Esophagus (tissue), 2 donors: ENCODE measurements at regions not wholly inside any gene's neighbourhood (a gene's known extent, or its start where the extent isn't known, plus 50 kb on each side); places are given as distances from the start of the nearest gene placed in this dataset.

Experiments
- H3K27ac ChIP-seq, 2 donors: one replicate each; pipeline ENCODE4 v1.5.1; 2013; ENCODE audit warnings: low read depth in 2 of 2, mild to moderate bottlenecking in 2 of 2, inconsistent platforms in 1 of 2, low read length in 1 of 2, moderate library complexity in 1 of 2
- H3K27me3 ChIP-seq, 2 donors: one replicate each; pipeline ENCODE4 v1.6.1; 2013; ENCODE audit warnings: low read length in 2 of 2, control low read depth in 1 of 2, mild to moderate bottlenecking in 1 of 2; ENCODE audit not compliant: insufficient read depth in 2 of 2, control insufficient read depth in 1 of 2
- H3K36me3 ChIP-seq, 2 donors: one replicate each; pipeline ENCODE4 v1.6.1; 2013; ENCODE audit warnings: low read length in 1 of 2; ENCODE audit not compliant: control insufficient read depth in 2 of 2, insufficient read depth in 2 of 2
- H3K4me1 ChIP-seq, 2 donors: one replicate each; pipeline ENCODE4 v1.6.1; 2013; ENCODE audit warnings: low read length in 1 of 2; ENCODE audit not compliant: control insufficient read depth in 2 of 2, insufficient read depth in 2 of 2
- H3K4me3 ChIP-seq, 2 donors: one replicate each; pipeline ENCODE4 v1.5.1; 2013; ENCODE audit warnings: low read length in 2 of 2, mild to moderate bottlenecking in 2 of 2, low read depth in 1 of 2, moderate library complexity in 1 of 2
- H3K9me3 ChIP-seq, 2 donors: one replicate each; pipeline ENCODE4 v1.6.1; 2013; ENCODE audit warnings: mild to moderate bottlenecking in 2 of 2, low read depth in 1 of 2, low read length in 1 of 2, moderate library complexity in 1 of 2; ENCODE audit not compliant: control insufficient read depth in 2 of 2, insufficient read depth in 1 of 2
- WGBS, 2 donors: extraction: QIAGEN DNeasy Blood & Tissue Kit; methylation state at CpG; one replicate each; pipeline ENCODE4 v1.1.7; 2013; 5-methylcytosine and 5-hydroxymethylcytosine counted together
- donor health status: healthy with polysubstance abuse.
- donor health status: Bipolar disorder and iron deficiency.

DNA sequence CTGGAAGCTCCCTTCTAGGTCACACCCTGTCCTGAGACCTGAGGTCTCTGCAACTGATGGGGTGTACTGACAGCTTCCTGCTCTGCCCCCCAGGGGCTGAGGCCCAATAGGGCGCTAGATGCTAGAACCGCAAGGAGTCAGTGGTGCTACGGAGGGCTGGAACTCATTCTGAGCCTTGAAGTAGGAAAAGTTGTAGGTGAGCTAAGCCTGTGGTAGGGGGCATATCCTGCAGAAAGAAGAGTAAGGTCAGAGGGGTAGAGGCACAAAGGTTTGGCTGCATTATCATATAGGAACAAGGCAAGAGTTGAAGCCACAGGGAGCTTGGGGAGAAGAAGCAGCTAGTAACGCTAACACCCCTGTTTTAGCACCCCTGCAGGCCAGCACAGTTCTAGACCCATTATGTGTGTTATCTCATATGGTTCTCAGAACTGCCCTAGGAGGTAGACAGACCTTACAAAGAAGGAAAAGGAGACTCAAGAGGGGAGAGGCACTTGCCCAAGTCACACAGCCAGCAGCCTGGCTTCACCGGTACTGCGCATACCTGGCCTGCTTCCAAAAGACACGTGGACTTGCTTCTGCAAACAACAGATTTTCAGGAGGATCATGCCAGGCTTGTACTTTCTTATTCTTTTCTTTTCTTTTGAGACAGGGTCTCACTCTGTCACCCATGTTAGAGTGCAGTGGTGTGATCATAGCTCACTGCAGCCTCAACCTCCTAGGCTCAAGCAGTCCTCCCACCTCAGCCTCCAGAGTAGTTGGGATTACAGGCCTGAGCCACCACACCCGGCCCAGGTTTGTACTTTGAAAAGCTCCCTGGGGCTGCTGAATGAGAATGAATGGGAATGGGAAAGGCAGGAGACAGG is 156.1 kb downstream of the MRPL14 start:
- no peaks in the 10 kb centered on the region for H3K27me3 ChIP-seq
- no peak overlapping the region for H3K4me3 ChIP-seq
- H3K27ac ChIP-seq = no peak overlapping the region
- no peaks in the 10 kb centered on the region for H3K36me3 ChIP-seq
- no peaks in the 10 kb centered on the region for H3K9me3 ChIP-seq
- H3K4me1 ChIP-seq = peaks cover 8 to 17% of the 10 kb centered on the region in 2 donors
- WGBS, 2 donors = 62 to 64% methylated on average over 8 of the region's 8 CpGs

DNA sequence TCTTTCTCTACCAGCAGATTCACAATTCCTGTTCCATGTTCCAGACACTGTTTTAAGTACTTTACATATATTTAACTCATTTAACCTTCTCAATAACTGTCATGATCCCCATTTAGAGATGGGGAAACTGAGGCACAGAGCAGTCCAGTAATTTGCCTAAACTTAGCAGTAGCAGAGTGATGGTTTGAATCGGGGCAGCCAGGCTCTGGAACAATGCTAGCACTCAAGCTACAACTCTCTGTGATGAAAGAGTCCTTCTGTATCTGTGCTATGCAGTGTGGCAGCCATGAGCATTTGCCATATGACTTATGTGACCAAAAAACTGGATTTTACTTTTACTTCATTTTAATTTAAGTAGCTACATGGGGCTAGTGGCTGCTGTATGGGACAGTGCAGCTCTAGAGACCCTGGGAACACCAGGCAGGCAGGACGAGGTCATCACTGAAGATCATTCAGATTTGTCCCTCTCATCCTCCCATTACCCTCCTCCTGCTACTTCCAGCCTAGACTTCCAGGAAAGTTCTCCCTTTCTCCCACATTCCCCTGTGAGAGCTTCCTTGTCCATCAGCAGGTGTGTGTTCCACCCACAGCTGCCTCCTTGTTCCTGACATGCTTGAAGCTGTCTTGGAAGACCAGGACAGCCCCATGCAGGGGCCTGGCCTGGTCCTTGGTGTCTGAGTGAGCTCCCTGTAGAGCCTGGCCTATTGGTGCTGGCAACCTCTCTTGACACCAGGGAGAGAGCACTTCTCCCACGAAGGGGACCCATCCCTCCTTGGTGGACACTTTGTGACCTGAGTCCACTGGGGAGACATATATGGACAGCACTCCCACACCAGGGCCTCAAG is 157.0 kb downstream of the MRPL14 start:
- Histone ChIP-seq H3K4me3 (no peak overlapping the region), H3K36me3 (no peaks in the 10 kb centered on the region), H3K4me1 (peaks cover 8 to 17% of the 10 kb centered on the region in 2 donors), H3K9me3 (no peaks in the 10 kb centered on the region), H3K27ac (no peak overlapping the region), H3K27me3 (no peaks in the 10 kb centered on the region)
- 78 to 79% methylated on average over 3 of the region's 3 CpGs for WGBS, 2 donors

DNA sequence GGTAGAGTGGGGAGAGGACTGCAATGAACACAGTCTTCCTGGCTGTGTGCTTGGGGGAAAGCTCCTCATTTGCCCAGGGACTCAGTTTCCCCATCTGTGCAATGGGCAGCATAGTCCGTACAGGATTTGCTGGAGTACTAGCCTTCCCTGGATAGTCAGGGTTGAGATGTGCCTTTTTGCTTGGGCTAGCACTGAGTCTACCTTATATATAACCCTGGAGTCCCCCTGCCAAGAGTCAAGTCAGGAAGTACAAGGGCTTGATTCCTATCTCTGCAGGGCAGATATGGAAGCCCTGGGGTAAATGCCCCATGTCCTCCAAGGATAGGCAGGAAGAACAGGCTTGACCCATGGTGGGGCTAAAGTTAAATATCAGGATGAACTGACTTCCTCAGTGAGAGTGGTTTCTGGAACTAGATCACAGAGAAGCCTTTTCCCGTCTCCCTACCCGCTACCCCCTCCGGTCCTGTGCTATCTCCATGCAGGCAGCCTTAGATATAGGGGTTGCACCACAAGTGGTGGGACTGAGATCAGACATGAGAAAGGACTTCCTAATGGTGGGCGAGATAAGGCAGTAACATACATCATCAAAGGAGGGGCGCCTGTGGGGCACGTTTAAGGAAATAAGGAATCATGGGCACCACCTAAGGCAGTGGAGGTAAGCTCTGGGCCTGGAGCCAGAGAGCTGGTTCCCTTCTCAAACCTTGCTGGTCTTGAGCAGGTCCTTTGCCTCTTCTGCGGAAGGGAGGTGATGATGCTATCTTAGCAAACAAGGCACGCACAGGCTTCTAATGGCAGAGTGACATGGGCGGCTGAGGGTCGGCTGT is 157.9 kb downstream of the MRPL14 start:
- Histone ChIP-seq H3K4me1 (peaks cover 8 to 17% of the 10 kb centered on the region in 2 donors), H3K4me3 (no peak overlapping the region), H3K27me3 (no peaks in the 10 kb centered on the region), H3K36me3 (no peaks in the 10 kb centered on the region), H3K27ac (no peak overlapping the region), H3K9me3 (no peaks in the 10 kb centered on the region)
- WGBS, 2 donors = 81 to 83% methylated on average over 11 of the region's 11 CpGs

DNA sequence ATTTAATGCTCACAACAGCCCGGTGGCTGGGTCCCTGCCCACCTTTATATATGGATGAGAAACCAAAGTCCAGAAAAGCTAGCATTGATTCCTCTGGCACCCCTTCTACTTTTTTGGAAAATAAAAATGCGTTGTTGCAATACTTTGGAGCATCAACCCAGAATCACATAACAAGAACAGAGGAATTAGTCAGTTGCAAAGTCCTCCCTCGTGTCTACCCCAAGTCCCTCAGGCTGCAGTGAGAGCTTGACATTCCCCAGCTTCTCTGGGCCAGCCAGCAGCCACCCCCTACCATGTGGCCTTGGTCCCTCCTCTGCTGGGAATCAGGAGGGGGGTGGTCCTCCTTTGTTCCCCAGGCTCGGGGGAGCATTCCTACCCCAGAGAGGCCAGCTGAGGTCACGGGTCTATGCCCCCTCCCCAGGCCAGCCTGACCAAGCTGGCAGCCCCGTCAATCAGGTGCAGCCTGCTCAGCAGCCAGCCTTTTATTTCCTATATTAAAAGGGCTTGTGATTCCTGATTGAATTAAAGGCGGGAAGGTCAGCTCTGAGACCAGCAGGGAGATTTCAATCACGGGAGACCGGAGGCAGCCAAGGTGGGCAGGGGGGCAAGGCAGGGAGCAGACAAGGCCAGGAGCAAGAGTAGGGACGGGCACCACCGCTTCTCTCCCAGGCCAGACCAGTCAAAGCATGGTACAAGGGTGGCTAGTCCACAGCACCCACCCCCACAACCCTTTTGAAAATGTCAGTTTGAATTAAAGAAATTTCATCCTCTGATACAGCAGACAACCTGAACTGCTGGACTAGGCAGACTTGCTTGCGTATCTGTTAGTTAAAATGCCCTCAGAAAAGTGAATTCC is 158.9 kb downstream of the MRPL14 start:
- H3K9me3 ChIP-seq = no peaks in the 10 kb centered on the region
- 87 to 89% methylated on average over 12 of the region's 12 CpGs for WGBS, 2 donors
- H3K27me3 ChIP-seq = no peaks in the 10 kb centered on the region
- H3K27ac ChIP-seq = no peak overlapping the region
- H3K36me3 ChIP-seq = no peaks in the 10 kb centered on the region
- H3K4me3 ChIP-seq = no peak overlapping the region
- peaks cover 8 to 16% of the 10 kb centered on the region in 2 donors for H3K4me1 ChIP-seq

DNA sequence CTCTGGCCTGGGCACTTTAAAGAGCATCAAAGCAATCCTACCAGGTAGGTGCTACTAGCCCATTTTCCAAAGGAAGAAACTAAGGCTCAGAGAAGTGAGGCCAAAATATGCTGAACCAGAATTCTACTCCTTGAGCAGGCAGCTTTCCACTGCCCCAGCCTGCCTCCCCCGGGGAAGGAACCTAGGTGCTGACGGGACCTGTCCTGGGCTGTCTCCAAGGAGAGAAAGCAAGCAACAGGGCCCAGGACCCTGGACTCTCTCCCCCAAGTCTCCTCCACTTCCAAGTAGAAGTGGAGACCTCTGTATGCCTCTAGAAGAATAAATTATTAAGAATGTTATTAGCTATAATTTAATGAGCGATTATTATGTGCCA is 159.5 kb downstream of the MRPL14 start:
- peaks cover 8 to 15% of the 10 kb centered on the region in 2 donors for H3K4me1 ChIP-seq
- no peaks in the 10 kb centered on the region for H3K27me3 ChIP-seq
- WGBS, 2 donors = 81 to 95% methylated on average over 3 of the region's 3 CpGs
- no peak overlapping the region for H3K4me3 ChIP-seq
- H3K27ac ChIP-seq = no peak overlapping the region
- H3K36me3 ChIP-seq = no peaks in the 10 kb centered on the region
- H3K9me3 ChIP-seq = no peaks in the 10 kb centered on the region

DNA sequence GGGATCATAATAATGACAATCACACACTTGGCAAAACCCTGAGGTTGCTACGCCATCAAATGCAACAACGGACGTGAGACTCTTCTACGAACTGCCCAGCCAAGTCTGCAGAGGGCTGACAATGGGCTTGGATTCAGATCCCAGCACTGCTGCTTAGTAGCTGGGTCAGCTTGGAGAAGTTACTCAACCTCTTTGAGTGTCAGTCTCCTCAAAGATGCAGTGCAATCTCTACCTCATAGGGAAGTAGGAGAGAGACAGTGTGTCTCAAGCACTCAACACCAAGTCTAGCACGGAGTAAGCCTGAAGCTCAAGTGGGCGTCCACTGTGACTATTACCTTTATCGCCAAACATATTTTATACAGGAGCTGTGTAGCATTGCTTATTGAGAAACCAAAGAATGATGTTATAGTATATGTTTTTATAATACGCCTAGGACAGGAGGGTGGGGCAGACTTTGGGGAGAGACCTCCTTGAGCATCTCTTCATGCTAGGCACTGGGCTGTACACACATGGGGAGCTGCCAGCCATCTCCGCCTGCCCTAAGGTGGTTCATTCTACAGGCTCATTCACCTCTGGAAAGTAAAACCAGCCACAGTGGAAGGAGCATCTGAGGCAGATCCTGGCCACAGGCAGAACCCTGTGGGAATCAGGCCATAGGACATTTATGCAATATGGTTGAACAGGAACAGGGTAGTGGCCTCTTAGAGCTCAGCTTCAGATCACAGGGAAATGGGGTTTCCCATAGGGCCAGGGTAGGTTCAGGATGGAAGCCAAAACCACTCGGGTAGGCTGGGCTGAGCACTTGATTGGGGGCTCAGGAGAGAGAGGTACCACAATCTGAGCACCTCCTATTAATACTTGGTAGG is 160.2 kb downstream of the MRPL14 start:
- 75 to 85% methylated on average over 10 of the region's 10 CpGs for WGBS, 2 donors
- Histone ChIP-seq H3K4me1 (peaks cover 3 to 13% of the 10 kb centered on the region in 2 donors), H3K9me3 (no peaks in the 10 kb centered on the region), H3K27me3 (no peaks in the 10 kb centered on the region), H3K27ac (no peak overlapping the region), H3K36me3 (no peaks in the 10 kb centered on the region), H3K4me3 (no peak overlapping the region)

DNA sequence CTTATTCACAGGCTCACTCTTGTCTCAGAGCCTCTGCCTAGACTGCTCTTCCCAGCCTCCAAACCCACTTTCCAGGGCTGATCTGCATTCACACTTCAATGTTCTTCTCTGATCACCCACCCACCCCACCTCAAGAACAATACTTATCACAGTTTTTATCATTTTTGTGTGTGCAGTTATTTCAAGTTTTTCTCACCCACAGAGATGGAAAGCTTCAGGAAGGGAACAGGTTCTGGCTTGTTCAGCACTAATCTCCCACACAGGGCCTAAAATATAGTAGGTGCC is 160.9 kb downstream of the MRPL14 start:
- Histone ChIP-seq H3K4me3 (no peak overlapping the region), H3K4me1 (peaks cover 0 to 6% of the 10 kb centered on the region in 2 donors), H3K36me3 (no peaks in the 10 kb centered on the region), H3K27ac (no peak overlapping the region), H3K9me3 (no peaks in the 10 kb centered on the region), H3K27me3 (no peaks in the 10 kb centered on the region)

DNA sequence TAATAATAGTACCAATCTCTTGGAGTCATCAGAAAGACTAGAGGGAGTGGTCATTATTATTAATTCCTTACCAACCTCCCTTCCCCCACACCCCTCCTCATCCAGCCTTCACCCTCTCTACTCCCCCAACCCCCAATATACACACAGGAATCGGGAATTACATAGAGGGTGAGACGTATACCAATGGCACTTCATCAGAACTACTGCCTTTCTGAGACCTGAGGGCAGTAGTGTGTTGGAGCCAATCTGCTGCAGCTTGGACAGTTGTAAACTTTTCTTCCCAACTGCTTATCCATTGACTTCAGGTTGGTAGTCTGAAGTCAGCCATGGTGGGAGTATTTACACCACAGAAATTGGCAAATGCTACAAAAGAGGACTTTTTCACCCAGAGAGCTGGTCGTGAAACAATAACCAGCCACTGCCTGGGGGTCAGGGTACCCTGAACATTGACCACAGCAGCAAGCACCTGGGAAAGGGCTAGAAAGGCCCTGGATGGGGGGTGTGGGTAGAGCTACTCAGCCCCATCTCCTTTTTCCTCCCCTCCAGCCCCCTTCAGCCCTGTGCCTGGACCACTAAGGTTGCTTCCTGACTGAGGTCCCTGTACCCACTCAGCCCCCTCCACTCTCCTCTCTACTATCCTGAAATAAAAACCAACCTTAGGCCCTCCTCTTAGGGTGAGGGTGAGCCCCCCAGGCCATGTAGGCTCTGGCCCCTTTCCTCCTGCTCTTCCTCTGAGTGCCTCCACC is 161.5 kb downstream of the MRPL14 start:
- Histone ChIP-seq H3K4me3 (no peak overlapping the region), H3K36me3 (no peaks in the 10 kb centered on the region), H3K9me3 (no peaks in the 10 kb centered on the region), H3K4me1 (peaks cover 0 to 2% of the 10 kb centered on the region in 2 donors), H3K27ac (no peak overlapping the region), H3K27me3 (no peaks in the 10 kb centered on the region)
- WGBS, 2 donors = 88% methylated on average over 3 of the region's 3 CpGs
